HG03432 (cell line): ENCODE measurements at regions not wholly inside any gene's neighbourhood (a gene's known extent, or its start where the extent isn't known, plus 50 kb on each side); places are given as distances from the start of the nearest gene placed in this dataset.
"Not testable (repeated sequence)": the region's sequence is repeated elsewhere in the genome, so short reads cannot be mapped to it uniquely, and the experiment has no call there.

Experiments used
- ATAC-seq: cut with Tn5 transposase; IDR thresholded peaks from one replicate; pipeline ENCODE4 v1.9.1; 2021; ENCODE audit warnings: mild to moderate bottlenecking, moderate library complexity; ENCODE audit not compliant: unreplicated experiment

- not testable (repeated sequence) for ATAC-seq
These were observed 175.6 kb downstream of the MEX3B start for GRCh38 chr15:81870062-81870745.

DNA sequence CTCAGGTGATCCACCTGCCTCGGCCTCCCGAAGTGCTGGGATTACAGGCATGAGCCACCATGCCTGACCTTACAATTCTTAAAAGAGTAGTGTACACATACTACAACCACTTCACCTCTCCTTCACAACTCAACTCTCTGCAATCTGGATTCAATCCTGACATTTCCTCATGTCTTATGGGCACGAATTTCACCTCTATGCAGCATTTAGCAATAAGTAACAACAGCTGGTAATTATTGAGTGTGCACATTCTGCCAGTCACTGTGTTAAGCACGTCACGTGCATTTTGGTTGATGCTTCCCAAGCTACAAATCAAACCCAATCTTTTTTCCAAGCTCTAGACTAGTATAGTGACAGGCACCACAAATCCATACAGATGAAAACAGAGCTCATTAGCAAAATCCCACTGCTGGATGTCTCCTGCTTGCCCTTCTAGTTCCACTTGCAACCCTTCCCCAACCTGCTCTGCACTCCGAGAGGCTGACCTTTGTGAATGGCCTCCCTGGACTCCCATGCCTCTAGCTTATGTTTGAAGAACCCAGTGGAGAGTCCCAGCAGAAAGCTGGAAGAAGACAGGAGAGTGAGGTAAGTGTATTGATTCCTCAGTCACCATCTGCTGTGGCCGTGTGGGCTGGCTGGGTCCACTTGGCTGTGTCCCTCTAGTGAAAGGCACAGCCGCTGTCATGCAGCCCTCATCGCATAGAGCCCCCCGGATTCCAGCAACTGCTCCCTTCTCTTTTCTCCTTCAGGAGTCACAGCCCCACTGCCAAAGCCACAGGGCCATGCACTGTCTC is 176.5 kb downstream of the MEX3B start:
- no peak for ATAC-seq

- ATAC-seq = peak; percentile 99
These were observed 179.8 kb downstream of the MEX3B start for GRCh38 chr15:81865850-81866537.

- ATAC-seq = no peak
These were observed 182.7 kb downstream of the MEX3B start for GRCh38 chr15:81863162-81863561.

DNA sequence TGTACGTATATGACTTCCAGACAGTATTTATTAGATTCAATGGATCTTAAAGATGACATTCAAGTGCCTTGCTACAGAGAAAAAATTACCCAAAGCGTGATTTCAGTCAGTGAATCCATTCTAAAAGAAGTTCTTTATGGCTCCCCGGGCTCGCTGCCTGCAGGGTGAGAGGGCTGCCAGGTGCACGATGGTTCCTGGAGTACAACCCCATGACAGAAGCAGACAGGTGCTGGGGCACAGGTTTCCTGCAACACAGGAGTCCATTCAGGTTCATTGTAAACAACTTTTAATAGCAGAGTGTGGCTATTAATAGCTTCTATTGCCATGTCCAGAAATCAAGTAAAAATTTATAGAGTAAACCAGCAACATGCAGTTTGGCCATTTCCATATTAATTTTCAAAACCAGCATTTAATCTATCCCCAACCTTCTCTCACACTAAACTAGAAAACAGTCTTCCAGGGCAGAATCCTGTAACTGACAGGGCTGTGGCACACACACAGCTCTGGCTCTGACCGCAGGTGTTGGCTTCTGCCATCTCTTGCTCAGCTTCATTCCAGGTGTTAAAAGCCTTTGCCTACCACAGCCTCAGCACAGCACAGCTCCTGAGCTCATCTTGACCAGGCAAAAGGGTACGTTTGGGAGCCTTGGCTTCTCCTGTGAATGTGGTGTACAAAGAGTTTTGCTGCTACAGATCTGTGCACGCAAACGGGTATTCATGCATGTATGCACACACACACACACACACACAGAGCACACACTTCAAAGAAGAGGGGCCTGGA is 185.9 kb downstream of the MEX3B start:
- no peak for ATAC-seq

DNA sequence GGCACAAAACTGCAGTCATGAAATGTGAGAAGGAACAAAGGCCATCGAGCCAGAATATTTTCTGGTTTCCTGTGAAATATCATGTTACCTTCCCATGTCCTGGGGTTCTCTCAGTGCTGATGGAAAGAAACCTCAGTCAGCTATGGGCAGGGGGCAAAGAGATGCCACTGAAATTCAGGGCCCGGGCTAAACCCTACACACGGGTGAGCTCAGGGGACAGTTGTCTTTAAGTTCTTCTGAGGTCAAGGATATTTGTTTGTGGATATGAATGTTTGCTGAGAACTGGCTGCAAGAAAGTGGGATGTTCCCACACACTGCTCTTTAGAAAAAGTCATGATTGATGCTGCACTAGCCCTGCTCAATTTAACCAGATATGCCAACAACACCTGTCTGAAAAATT is 187.2 kb downstream of the MEX3B start:
- no peak for ATAC-seq

DNA sequence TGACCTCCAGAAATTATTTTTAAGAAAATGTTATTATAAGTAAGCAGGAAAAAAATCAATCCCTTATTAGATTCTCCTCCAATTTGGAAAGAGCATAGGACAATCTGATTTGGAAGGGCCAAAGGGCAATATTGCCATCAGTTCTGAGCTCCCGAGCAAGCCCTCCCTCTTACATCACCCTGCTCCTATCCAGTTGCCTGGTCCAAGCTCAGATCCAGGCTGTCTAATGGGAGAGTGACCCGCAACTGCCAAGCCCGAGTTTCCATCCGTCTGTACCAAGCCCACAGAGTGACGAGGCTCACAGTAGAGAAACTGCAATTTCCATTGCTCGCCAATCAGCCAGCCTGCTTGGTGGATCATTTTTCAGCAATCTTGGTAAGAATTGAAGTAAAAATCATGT is 187.7 kb downstream of the MEX3B start:
- no peak for ATAC-seq

- no peak for ATAC-seq
These were observed 189.2 kb downstream of the MEX3B start for GRCh38 chr15:81856634-81857026.

- ATAC-seq = no peak
These were observed 189.7 kb downstream of the MEX3B start for GRCh38 chr15:81856001-81856633.

DNA sequence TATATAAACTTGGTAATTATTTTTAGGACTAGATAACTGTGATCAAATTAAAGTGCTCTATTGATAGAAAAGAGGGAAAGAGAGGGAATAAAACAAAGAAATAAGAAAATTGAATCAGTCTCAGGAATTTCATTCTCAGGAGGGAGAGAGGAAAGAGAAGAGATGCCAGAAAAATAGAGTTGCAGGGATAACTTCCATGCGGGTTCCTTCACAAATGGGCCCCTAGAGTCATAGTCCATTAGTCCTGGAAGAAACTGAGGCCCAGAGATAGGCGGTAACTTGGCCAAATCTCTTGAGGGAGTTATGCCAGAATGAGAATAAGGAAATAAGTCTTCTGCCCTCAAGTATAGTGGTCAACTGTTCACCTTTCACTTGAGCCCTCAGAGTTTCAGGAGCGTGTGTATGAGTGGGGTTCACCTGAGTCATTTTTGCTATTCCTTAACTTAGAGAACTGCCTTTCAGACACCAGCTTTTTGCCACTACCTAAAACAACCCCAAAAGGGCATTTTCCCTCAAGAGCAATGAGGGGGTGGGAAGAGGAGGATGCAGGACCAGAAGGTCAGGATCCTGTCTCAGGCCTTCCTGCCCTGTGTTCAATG is 192.6 kb downstream of the MEX3B start:
- ATAC-seq = no peak

DNA sequence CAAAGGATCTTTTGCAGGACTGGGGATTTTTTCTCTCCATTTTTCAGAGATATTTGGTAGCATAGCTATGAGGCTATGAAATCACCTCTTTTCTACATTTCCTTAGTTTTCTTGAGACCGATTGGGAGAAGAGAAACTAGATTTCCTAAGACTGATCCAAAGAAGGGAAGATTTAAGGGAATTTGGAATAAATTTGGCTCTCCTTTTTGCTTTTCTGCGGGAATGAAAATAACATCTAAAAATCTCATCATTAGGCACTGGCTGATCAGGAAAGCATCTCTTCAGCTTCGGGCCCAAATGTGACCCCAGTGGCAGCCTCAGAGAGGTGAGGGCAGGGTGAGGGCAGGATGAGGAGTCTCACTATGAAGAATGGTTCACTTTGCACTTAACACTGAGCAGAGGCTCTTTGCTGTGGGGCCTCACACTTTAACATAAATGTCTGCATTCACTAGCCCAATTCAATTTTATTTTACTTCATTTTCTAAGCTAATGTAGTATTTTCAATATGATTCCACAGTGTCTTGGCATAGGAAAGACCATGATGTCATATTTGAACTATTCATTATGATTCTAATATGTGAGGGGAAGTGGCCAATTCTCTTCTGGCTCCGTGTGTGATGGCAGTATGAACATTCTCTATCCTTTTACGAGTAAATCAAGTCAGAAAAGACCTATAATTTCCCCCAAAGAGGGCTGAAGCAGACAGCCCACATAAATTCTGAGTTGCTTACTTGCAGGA is 193.2 kb downstream of the MEX3B start:
- ATAC-seq = no peak

DNA sequence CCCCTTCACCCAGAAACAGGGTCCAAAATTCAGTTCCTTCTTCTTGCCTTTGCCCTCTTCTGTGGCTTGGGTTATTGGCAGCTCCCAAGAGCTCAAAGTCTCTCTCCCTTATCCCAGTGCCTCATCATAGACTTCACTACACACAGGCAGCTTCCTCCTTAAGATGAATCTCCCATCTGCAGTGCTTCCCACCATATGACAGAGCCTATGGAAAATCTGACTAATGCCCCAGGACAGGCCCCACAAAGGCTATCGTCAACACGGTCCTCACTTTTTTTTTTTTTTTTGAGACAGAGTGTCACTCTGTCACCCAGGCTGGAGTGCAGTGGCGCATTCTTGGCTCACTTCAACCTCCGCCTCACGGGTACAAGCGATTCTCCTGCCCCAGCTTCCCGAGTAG is 194.1 kb downstream of the MEX3B start:
- ATAC-seq = no peak

GRCh38 chr15:81851325-81851724 is 194.5 kb downstream of the MEX3B start:
- no peak for ATAC-seq

GRCh38 chr15:81849289-81849688 is 196.5 kb downstream of the MEX3B start:
- ATAC-seq = no peak

DNA sequence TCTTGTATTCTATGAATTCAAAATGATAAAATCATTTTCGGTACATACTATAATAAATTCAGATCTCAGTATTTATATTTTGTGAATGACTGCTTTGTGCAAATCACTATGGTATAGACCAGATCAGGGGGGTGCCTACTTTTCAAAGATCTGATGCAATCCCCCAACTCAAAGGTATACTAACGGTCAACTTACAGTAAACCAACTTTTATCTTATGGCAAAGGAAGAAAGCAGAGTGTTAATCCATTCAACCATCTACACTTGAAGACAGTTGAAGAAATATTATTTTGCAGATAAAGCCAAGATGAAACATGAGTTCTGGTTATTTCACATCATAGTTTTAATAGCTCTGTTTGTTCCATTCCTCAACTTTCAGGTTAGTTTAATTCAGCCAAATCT is 197.1 kb downstream of the MEX3B start:
- no peak for ATAC-seq

- ATAC-seq = no peak
These were observed 201.9 kb downstream of the MEX3B start for GRCh38 chr15:81843757-81844407.

GRCh38 chr15:81843226-81843625 is 202.6 kb downstream of the MEX3B start:
- peak; percentile 78 for ATAC-seq

DNA sequence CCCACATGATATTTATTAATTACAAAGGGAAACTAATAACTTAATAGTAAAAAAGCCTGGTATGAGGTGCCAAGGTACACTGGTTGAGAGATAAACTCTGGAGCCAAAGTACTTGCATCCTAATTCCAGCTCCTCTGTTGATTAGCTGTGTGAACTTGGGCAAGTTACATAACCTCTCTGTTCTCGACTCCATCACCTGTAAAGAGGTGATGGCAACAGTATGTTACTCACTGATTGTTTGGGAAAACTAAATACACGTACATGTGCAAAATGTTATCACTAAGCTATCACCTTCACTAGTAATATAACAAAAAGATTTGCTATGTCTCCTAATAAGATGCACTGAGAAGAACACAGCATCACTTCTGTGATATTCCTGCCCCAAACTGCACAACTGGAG is 206.4 kb downstream of the MEX3B start:
- ATAC-seq = no peak

GRCh38 chr15:81835731-81836130 is 210.1 kb downstream of the MEX3B start:
- no peak for ATAC-seq
